SK-N-SH (cell line): ENCODE measurements at regions not wholly inside any gene's neighbourhood (a gene's known extent, or its start where the extent isn't known, plus 50 kb on each side); places are given as distances from the start of the nearest gene placed in this dataset.

Experiments
- CTCF ChIA-PET: fragments of 300-600, 350-600 bp; formaldehyde crosslinking; extraction: SDS; loops from one replicate; lab custom pipeline; 2021; lab: Yijun Ruan, JAX
- POLR2A ChIA-PET: fragments of 350-600 bp; sonication (Branson Sonifier 250); formaldehyde crosslinking; extraction: SDS; loops from one replicate; lab custom pipeline; 2020; ENCODE audit warnings: antibody characterized with exemption, inconsistent platforms; lab: Yijun Ruan, JAX
- DNase-seq: peaks from one replicate; pipeline ENCODE4 v3.0.0; 2012
- H2AFZ ChIP-seq: fragments of 200-600 bp; sonication (generic); 2 replicates; pipeline ENCODE4 v1.8.1; 2016; ENCODE audit warnings: antibody characterized with exemption, mild to moderate bottlenecking, low read depth
- H3F3A ChIP-seq: fragments of 200-600 bp; sonication (generic); replicated peaks from 2 replicates; pipeline ENCODE3; 2016; ENCODE audit warnings: antibody characterized with exemption, mild to moderate bottlenecking; ENCODE audit not compliant: insufficient read depth
- H3K27ac ChIP-seq, 2 experiments: fragments of 200-500 bp in 1 of 2; fragments of 200-600 bp in 1 of 2; sonication (Bioruptor generic) in 1 of 2; sonication (generic), shearing (Covaris generic) in 1 of 2; 2 replicates each; pipeline versions ENCODE4 v1.5.1 to v1.6.1; 2014 to 2016; ENCODE audit warnings: low read depth in 2 of 2, inconsistent platforms in 1 of 2, low read length in 1 of 2, mild to moderate bottlenecking in 1 of 2, mixed read lengths in 1 of 2
- H3K27me3 ChIP-seq: fragments of 200-600 bp; sonication (generic), shearing (Covaris generic); 2 replicates; pipeline ENCODE4 v1.6.1; 2016; ENCODE audit warnings: mixed run types; ENCODE audit not compliant: insufficient read depth
- H3K36me3 ChIP-seq, 2 experiments: fragments of 200-500 bp in 1 of 2; fragments of 200-600 bp in 1 of 2; sonication (Bioruptor generic) in 1 of 2; sonication (generic) in 1 of 2; replicated peaks in 1 of 2; 2 replicates each; pipeline versions ENCODE3 to v1.5.1; 2014 to 2016; ENCODE audit warnings: low read length in 1 of 2, mild to moderate bottlenecking in 1 of 2; ENCODE audit not compliant: insufficient read depth in 2 of 2, control insufficient read depth in 1 of 2
- H3K4me1 ChIP-seq, 2 experiments: fragments of 200-500 bp in 1 of 2; fragments of 200-600 bp in 1 of 2; sonication (Bioruptor generic) in 1 of 2; sonication (generic), shearing (Covaris generic) in 1 of 2; 2 replicates each; pipeline versions ENCODE4 v1.5.1 to v1.6.1; 2014 to 2016; ENCODE audit warnings: low read depth in 1 of 2, low read length in 1 of 2, mixed run types in 1 of 2; ENCODE audit not compliant: insufficient read depth in 2 of 2, control insufficient read depth in 1 of 2
- H3K4me2 ChIP-seq: fragments of 200-600 bp; sonication (generic), shearing (Covaris generic); 2 replicates; pipeline ENCODE4 v1.6.1; 2017; ENCODE audit warnings: mixed run types
- H3K4me3 ChIP-seq, 2 experiments: fragments of 200-500 bp in 1 of 2; fragments of 200-600 bp in 1 of 2; sonication (Bioruptor generic) in 1 of 2; sonication (generic), shearing (Covaris generic) in 1 of 2; 2 replicates each; pipeline versions ENCODE4 v1.5.1 to v1.8.1; 2014 to 2016; ENCODE audit warnings: low read depth in 2 of 2, inconsistent platforms in 1 of 2, low read length in 1 of 2, mild to moderate bottlenecking in 1 of 2, mixed read lengths in 1 of 2, moderate library complexity in 1 of 2
- H3K79me2 ChIP-seq: fragments of 200-600 bp; sonication (generic); 2 replicates; pipeline ENCODE4 v1.8.1; 2017; ENCODE audit warnings: mild to moderate bottlenecking; ENCODE audit not compliant: insufficient read depth
- H3K9ac ChIP-seq: fragments of 200-600 bp; sonication (generic); 2 replicates; pipeline ENCODE4 v1.6.1; 2017; ENCODE audit warnings: mixed run types
- H3K9me2 ChIP-seq: fragments of 200-600 bp; sonication (generic); 2 replicates; pipeline ENCODE4 v1.6.1; 2017; ENCODE audit warnings: mixed run types
- H3K9me3 ChIP-seq: fragments of 200-600 bp; sonication (generic); 2 replicates; pipeline ENCODE4 v1.6.1; 2017; ENCODE audit warnings: mixed run types, mild to moderate bottlenecking, moderate library complexity
- H4K20me1 ChIP-seq: fragments of 200-600 bp; sonication (generic); 2 replicates; pipeline ENCODE4 v1.6.1; 2017; ENCODE audit warnings: mild to moderate bottlenecking, mixed run types; ENCODE audit not compliant: insufficient read depth
- CHD2 ChIP-seq: fragments of 150-350 bp; IDR thresholded peaks from 2 replicates; pipeline ENCODE4 v1.6.1; 2018; ENCODE audit warnings: low read length; ENCODE audit not compliant: partially characterized antibody
- ELF1 ChIP-seq: IDR thresholded peaks from 2 replicates; pipeline ENCODE4 v1.4.0; 2012
- EP300 ChIP-seq, 2 experiments: IDR thresholded peaks; 2 replicates each; pipeline versions ENCODE4 v1.4.0 to v1.6.1; 2012; ENCODE audit warnings: borderline replicate concordance in 1 of 2, low read depth in 1 of 2, low read length in 1 of 2
- FOSL2 ChIP-seq: IDR thresholded peaks from 2 replicates; pipeline ENCODE4 v1.4.0; 2012; ENCODE audit warnings: low read depth, mild to moderate bottlenecking, moderate library complexity, borderline replicate concordance
- FOXJ3 ChIP-seq: sonication (generic); formaldehyde crosslinking; IDR thresholded peaks from 2 replicates; pipeline ENCODE4 v1.5.1; 2020; ENCODE audit warnings: mild to moderate bottlenecking, missing genetic modification reagents
- FOXM1 ChIP-seq: IDR thresholded peaks from 2 replicates; pipeline ENCODE4 v1.4.0; 2012; ENCODE audit warnings: low read depth, mild to moderate bottlenecking
- GABPA ChIP-seq: IDR thresholded peaks from 2 replicates; pipeline ENCODE4 v1.4.0; 2012; ENCODE audit warnings: low read depth, mild to moderate bottlenecking
- GATA2 ChIP-seq: sonication (generic); formaldehyde crosslinking; IDR thresholded peaks from 2 replicates; pipeline ENCODE4 v1.5.0; 2020; ENCODE audit warnings: mild to moderate bottlenecking, missing genetic modification reagents
- IRF3 ChIP-seq: fragments of 150-350 bp; IDR thresholded peaks from 2 replicates; pipeline ENCODE4 v1.6.1; 2016; ENCODE audit warnings: mild to moderate bottlenecking, low read depth, low read length
- MEF2A ChIP-seq: IDR thresholded peaks from 2 replicates; pipeline ENCODE4 v1.4.0; 2012; ENCODE audit warnings: low read depth, borderline replicate concordance
- MXI1 ChIP-seq: IDR thresholded peaks from 2 replicates; pipeline ENCODE4 v1.6.1; 2012; ENCODE audit warnings: mild to moderate bottlenecking, low read depth, low read length, improper control_type of control experiment
- NRF1 ChIP-seq: IDR thresholded peaks from 2 replicates; pipeline ENCODE4 v1.6.1; 2012; ENCODE audit warnings: low read depth, mild to moderate bottlenecking, low read length
- PBX3 ChIP-seq: IDR thresholded peaks from 2 replicates; pipeline ENCODE4; 2012
- RAD21 ChIP-seq: IDR thresholded peaks from 2 replicates; pipeline ENCODE4 v1.6.1; 2012; ENCODE audit warnings: mild to moderate bottlenecking, low read length
- RXRA ChIP-seq: IDR thresholded peaks from 2 replicates; pipeline ENCODE4 v1.4.0; 2012; ENCODE audit warnings: low read depth, mild to moderate bottlenecking, borderline replicate concordance
- TAF1 ChIP-seq: IDR thresholded peaks from 2 replicates; pipeline ENCODE4 v1.6.1; 2012; ENCODE audit warnings: low read depth, mild to moderate bottlenecking, low read length, moderate library complexity, borderline replicate concordance
- TEAD4 ChIP-seq: IDR thresholded peaks from 2 replicates; pipeline ENCODE4 v1.4.0; 2012; ENCODE audit warnings: mild to moderate bottlenecking, borderline replicate concordance; ENCODE audit not compliant: insufficient read depth
- USF1 ChIP-seq: IDR thresholded peaks from 2 replicates; pipeline ENCODE4 v1.4.0; 2012; ENCODE audit warnings: low read depth, borderline replicate concordance
- YY1 ChIP-seq: IDR thresholded peaks from 2 replicates; pipeline ENCODE4 v1.4.0; 2012; ENCODE audit warnings: low read depth, mild to moderate bottlenecking
- WGBS: methylation state at CpG from one replicate; pipeline ENCODE4 v1.1.6; 2017; ENCODE audit warnings: low lambda C conversion rate; 5-methylcytosine and 5-hydroxymethylcytosine counted together

- peak overlapping the region; percentile 15; the same call in 1 of the 2 replicates for H3K4me2 ChIP-seq
- H3K4me1 ChIP-seq, result peaks cover 0 to 4% of the 10 kb centered on the region in 2 experiments; a peak in 2 of 4 replicates
- peaks cover 11% of the 10 kb centered on the region for H3F3A ChIP-seq
- H3K36me3 ChIP-seq, result no peaks in the 10 kb centered on the region
- H3K9me2 ChIP-seq, result no peaks in the 10 kb centered on the region
- no peak overlapping the region for H3K9ac ChIP-seq
- TF ChIP-seq MEF2A (no peak), RXRA (0 out of 2 replicates have a peak, but pooled peaks have one; percentile 11), ELF1 (no peak), USF1 (no peak), FOXJ3 (CRISPR knock-in tag) (no peak), GABPA (no peak)
- 43% methylated on average over 2 of the region's 2 CpGs for WGBS
- no peak overlapping the region for H3K4me3 ChIP-seq
- H4K20me1 ChIP-seq, result no peaks in the 10 kb centered on the region
- H3K27me3 ChIP-seq, result no peaks in the 10 kb centered on the region
- H3K9me3 ChIP-seq, result no peaks in the 10 kb centered on the region; the same call in 1 of the 2 replicates
- DNase-seq, result no peak
- H3K79me2 ChIP-seq, result no peaks in the 10 kb centered on the region
- ChIA-PET POLR2A (no interaction called here), CTCF (interaction anchor here (1.0 to 1.3 kb wide), 2 partner anchors 42 to 379 kb away, joined by 3 to 5 read pairs; no protein-coding TSS in a partner anchor)
- peak overlapping the region; percentile 41 to 51; a peak in 3 of 4 replicates for H3K27ac ChIP-seq
- H2AFZ ChIP-seq, result no peak overlapping the region; the same call in 1 of the 2 replicates
Observed at GRCh38 chr5:102638912-102639652, 116.0 kb upstream of the PAM start.

- Histone ChIP-seq H3F3A (no peaks in the 10 kb centered on the region), H3K36me3 (no peaks in the 10 kb centered on the region), H3K9ac (no peak overlapping the region), H2AFZ (peak overlapping the region; percentile 59; the same call in 1 of the 2 replicates), H3K4me1 (peaks cover 0 to 4% of the 10 kb centered on the region in 2 experiments; a peak in 2 of 4 replicates), H3K27me3 (no peaks in the 10 kb centered on the region), H3K9me3 (0 out of 2 replicates have a peak, but pooled peaks cover 3% of the 10 kb centered on the region), H3K4me2 (no peak overlapping the region), H3K4me3 (no peak overlapping the region), H3K9me2 (no peaks in the 10 kb centered on the region), H3K79me2 (no peaks in the 10 kb centered on the region), H3K27ac (no peak overlapping the region), H4K20me1 (no peaks in the 10 kb centered on the region)
- 21% methylated on average over 1 of the region's 1 CpG for WGBS
- ChIA-PET POLR2A (no interaction called here), CTCF (no interaction called here)
- no peak for TF ChIP-seq EP300 (IDR thresholded peaks at IDR 0.05; ENCODE audit: borderline replicate concordance in 1 of 2, low read depth in 1 of 2, low read length in 1 of 2)
- no peak for TF ChIP-seq RAD21
- no peak for TF ChIP-seq CHD2
- no peak for TF ChIP-seq FOXM1
- TF ChIP-seq IRF3, result no peak
- TF ChIP-seq USF1, result no peak
- no peak for TF ChIP-seq NRF1
- TF ChIP-seq MEF2A, result no peak
- no peak for TF ChIP-seq GATA2 (CRISPR knock-in tag)
- no peak for TF ChIP-seq PBX3
- no peak for TF ChIP-seq TEAD4
- no peak for TF ChIP-seq YY1
- TF ChIP-seq TAF1, result no peak
- no peak for TF ChIP-seq FOSL2
- no peak for TF ChIP-seq MXI1
- no peak for DNase-seq
Observed at GRCh38 chr5:102649731-102650130, 105.4 kb upstream of the PAM start.
